Muscle of arm (tissue), 1 donor: ENCODE measurements at regions not wholly inside any gene's neighbourhood (a gene's known extent, or its start where the extent isn't known, plus 50 kb on each side); places are given as distances from the start of the nearest gene placed in this dataset.

ENCODE experiments used
- DNase-seq: peaks from one replicate; pipeline ENCODE4 v3.0.0-alpha.2; 2013

DNA sequence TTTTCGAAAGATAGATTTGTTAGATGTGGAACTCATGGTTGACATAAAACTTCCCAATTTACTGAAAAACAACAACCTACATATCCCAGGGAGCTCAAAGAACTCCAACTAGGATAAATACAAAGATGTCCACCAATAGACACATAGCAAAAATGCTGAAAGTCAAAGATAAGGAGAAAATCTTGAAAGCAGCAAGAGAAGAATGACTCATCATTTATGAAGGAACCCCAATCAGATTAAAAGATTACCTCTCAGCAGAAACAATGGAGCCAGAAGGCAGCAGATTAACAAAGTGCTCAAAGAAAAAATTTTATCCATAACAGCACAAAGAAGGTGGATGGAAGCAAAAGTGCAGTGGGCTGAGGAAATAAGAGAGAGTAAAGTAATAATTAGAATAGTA lies 908.6 kb downstream of the SORCS3 start:
- DNase-seq: no peak

DNA sequence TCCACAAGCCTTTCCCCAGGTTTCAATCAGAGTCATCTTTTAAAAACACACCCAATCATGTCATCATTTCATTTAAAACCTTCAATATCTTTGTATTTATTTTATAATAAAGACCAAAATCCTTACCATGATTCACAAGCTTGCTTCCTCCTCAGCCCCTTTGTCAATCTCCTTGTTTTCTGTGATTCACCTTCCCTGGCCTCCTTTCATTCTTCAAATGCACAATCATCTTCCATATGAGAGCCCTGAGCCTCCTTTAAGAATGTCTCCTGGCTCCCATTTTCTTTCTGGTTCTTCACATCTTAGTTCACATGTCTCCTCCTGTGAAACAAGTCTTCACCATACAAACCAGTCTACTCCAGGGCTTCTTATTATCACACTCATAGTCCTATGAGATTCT lies 904.0 kb downstream of the SORCS3 start:
- DNase-seq: no peak

GRCh38 chr10:105540381-105540780 lies 899.3 kb downstream of the SORCS3 start:
- no peak for DNase-seq

DNA sequence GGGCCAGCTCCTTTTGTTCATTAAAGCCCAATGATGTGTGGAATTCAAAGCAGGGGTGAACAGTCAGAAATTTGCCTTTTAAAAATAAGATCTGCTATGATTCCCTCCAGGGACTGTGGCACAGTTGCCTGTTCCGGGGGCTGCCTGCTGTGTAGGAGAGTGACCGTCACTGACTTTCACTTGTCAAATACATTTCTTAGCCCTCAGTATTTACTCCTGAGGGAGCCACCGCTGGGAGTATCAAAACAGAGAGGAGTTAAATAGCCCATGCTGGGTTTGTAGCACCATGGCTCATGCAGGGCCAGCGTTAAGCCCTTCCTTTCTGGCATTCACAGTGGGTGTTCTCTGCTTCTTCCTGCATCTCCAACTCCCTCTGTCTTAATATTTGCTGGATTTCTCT lies 897.8 kb downstream of the SORCS3 start:
- DNase-seq: no peak

GRCh38 chr10:105535478-105535877 lies 894.4 kb downstream of the SORCS3 start:
- no peak for DNase-seq

- DNase-seq: no peak
Measured at GRCh38 chr10:105534086-105534485, 893.0 kb downstream of the SORCS3 start.

GRCh38 chr10:105516511-105516910 lies 875.4 kb downstream of the SORCS3 start:
- DNase-seq: no peak

GRCh38 chr10:105514106-105514505 lies 873.0 kb downstream of the SORCS3 start:
- DNase-seq: no peak

DNA sequence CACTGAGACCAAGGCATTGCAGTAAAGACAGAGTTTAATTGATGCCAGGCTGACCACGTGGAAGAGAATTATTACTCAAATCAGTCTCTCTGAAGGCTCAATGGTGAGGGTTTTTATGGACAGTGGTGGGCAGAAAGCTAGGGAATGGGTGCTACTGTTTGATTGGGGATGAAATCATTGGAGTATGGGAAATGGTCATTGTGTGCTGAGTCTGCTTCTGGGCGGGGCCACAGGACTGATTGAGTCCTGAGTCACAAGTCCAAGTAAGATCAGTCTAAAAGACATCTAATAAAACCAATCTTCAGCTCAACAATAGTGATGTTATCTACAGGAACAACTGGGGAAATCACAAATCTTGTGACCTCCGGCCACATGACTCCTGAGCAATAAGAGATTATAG lies 868.4 kb downstream of the SORCS3 start:
- no peak for DNase-seq

DNA sequence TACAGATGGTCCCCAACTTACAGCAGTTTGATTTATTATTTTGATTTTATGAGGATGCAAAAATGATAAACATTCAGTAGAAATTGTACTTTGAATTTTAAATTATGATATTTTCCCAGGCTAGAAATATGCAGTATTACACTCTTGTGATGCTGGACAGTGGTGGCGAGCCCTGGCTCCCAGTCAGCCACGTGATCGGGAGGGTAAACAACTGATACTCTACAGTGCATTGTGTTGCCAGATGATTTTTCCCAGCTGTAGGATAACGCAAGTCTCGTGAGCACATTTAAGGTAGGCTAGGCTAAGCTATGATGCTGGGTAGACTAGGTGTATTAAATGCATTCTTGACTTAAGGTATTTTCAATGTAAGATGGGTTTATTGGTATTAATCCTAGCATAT lies 865.2 kb downstream of the SORCS3 start:
- no peak for DNase-seq

DNA sequence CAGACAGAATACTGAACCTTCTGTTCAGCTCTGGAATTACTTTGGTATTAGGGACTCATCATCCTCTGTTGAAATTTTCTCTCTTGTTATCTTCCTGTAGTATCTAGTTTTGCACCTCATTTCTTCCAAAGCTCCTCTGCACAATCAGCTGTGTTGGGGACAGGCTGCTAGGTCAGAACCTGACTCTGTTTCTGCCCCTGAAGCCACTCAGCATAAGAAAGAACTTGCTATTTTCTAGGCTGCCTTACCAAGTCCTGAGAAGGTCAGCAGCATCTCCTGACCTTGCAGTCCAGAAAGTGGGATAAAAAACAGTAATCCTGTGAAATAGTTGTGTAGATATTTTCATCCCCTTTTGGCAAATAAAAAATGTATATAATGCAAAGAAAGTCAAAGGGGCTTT lies 862.6 kb downstream of the SORCS3 start:
- DNase-seq: no peak

GRCh38 chr10:105502058-105502457 lies 861.0 kb downstream of the SORCS3 start:
- DNase-seq: no peak

GRCh38 chr10:105494944-105495343 lies 853.9 kb downstream of the SORCS3 start:
- DNase-seq: no peak

DNA sequence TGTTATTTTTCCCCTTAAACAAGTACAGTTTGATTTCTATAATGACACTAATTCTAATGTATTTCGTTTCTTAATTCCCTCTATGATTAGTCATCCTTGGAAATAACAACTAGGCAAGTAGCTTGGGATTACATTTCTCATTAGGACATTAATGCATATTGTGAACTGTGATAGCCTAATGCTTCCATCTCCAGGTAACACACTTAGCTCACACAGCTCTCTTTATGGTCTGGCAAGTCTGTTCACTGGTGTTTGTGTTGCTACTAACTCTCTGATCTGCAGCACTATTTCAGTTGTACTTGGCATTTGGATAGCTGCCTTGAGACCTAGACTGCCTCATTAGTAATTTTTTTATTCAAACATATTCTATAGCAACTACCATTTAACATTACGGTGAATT lies 853.2 kb downstream of the SORCS3 start:
- DNase-seq: no peak

GRCh38 chr10:105473170-105473569 lies 832.1 kb downstream of the SORCS3 start:
- DNase-seq: no peak

DNA sequence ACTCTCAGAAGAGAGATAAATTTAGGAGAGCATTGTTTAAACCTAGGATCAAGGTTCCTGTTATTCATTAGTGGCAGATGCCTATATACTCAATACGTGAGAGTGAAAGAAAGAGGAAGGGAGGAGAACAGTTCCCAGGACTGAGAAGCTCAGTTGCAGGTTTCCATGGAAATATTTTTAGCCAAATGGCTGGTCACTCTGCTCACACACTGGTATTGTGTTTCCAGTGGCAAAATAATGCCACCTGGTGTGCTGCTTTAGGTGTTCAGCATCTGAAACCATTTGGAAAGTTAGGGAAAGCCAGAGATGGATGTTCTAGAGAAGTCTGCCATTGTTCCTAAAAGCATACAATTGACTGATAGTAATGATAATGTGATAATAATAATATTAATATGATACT lies 827.7 kb downstream of the SORCS3 start:
- DNase-seq: no peak

DNA sequence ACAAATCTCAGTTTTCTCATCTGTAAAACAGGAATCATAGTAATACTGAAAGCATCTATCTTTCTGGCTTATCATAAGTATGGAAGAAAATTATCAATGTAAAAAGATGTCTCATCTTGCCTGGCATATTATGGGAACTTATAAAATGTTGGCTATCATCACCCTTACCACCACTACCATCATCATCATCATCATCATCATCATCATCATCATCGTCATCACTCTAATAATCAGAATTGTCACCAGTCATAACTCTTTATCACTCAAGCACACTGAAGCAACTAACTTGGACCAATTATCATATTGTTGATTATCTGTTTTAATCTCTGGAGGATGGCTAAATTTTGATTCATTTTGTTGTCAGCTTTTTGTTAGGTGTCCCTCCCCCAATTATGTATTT lies 825.4 kb downstream of the SORCS3 start:
- DNase-seq: no peak

GRCh38 chr10:105434970-105435369 lies 793.9 kb downstream of the SORCS3 start:
- DNase-seq: no peak

DNA sequence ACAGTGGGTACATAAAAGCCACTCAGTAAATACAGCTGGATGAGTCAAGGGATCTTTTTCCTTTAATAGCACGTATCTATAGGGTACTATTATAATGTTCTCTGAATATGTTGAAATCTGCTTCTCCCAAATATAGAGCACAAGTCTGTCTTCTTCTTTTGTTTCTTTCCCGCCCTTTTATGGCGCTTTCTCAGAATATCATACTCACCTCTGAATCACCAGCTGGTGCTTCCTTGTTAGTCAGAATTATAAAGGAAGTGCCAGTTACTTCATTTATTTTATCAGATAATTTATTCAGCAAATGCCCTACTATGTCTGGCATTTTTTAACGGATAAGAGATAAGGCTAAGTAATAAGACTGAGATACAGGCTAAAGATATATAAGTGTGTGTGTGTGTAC lies 772.9 kb downstream of the SORCS3 start:
- no peak for DNase-seq

DNA sequence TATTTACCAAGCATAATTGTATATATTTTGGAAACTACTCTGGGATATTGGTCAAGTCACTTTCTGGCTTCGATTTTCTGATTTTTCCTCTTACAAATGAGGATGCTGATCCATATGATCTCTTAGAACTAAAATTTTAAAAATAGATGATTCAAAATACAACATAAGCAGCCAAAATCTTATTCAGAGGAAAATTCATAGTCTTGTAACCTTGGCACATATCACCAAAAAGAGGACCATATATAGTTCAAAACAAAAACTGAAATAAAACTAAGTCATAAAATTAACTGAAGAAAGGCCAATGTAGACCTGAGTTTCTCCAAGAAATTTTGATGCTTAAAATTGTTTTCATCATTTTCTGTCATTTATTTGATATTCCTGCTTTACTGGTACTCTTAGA lies 768.3 kb downstream of the SORCS3 start:
- no peak for DNase-seq

DNA sequence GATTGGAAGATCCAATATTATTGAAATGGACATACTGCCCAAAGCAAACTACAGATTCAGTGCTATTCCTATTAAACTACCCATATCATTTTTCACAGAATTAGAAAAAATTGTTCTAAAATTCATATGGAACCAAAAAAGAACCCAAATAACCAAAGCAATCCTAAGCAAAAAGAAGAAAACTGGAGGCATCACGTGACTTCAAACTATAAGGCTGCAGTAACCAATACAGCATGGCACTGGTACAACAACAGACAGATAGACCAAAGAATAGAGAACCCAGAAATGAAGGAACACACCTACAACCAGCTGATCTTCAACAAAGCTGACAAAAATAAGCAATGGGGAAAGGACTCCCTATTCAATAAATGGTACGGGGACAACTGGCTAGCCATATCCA lies 765.4 kb downstream of the SORCS3 start:
- no peak for DNase-seq

DNA sequence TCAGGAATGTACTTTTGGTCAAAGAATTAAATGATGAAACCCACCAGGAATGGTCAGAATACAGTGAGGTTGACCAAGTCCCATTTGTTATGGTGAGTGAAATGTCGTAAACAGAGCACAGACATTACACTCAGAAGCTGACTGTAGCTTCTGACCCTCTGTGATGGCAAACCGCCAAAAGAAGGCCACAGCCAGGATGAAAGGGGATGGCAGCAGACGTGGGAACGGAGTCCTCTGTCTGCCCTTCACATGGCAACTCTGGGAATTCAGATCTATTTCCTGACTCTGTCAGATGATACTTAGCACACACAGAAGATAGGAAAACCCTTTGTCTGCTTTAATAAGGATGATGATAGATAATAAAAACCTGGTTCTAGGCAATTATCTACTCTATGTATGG lies 757.1 kb downstream of the SORCS3 start:
- no peak for DNase-seq

- no peak for DNase-seq
Measured at GRCh38 chr10:105391670-105392351, 750.7 kb downstream of the SORCS3 start.

- no peak for DNase-seq
Measured at GRCh38 chr10:105387971-105388370, 746.9 kb downstream of the SORCS3 start.

DNA sequence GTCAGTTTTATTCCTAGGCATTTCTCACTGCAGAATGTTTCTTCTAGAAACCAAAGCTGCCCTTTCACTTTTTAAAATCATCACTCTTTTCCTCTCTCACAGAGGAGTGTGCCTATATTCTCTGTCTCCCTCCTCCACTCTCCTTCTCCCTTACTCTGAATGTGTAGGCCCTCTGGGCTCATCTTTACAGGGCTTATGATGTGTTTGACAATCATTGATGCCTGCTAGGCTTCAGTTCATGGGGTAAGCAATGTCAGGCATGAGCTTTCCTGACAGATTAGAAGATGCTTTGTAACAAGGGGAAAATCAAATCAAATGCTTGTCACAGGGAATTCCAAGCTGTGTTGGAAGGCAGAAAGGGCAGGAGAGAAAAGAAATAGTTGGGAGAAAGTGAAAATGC lies 742.9 kb downstream of the SORCS3 start:
- no peak for DNase-seq
